ENCODE measurements at regions not wholly inside any gene's neighbourhood (a gene's known extent, or its start where the extent isn't known, plus 50 kb on each side); places are given as distances from the start of the nearest gene placed in this dataset.

DNA sequence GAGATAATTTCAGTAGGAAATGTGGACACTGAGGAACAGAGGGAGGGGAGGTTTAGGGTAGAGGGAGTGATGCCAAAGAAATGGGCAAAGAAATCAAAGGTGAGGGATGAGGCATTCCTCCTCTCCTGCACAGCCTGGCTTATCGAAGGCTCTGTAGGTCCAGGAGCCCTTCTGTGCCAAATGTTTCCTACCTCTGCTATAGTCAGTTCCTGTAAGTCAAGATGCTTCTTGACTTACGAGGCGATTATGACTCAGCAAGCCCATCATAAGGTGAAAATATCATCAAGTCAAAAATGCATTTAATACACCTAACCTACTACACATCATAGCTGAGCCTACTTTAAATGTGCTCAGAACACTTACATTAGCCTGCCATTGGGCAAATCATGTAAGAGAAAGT lies 60.0 kb upstream of the ARHGAP24 start:
- H3K4me3 ChIP-seq (ENCODE audit: low read depth, low read length): no peak overlapping the region
- DNase-seq (ENCODE audit: low read depth): no peak
- TF ChIP-seq POLR2A (IDR thresholded peaks at IDR 0.05; ENCODE audit: extremely low read depth, insufficient read length) (no peak), MAX (IDR thresholded peaks at IDR 0.05; ENCODE audit: low read depth, low read length) (no peak), MYC (IDR thresholded peaks at IDR 0.05; ENCODE audit: low read depth, low read length) (no peak)
- TF ChIP-seq, protein P1, sequence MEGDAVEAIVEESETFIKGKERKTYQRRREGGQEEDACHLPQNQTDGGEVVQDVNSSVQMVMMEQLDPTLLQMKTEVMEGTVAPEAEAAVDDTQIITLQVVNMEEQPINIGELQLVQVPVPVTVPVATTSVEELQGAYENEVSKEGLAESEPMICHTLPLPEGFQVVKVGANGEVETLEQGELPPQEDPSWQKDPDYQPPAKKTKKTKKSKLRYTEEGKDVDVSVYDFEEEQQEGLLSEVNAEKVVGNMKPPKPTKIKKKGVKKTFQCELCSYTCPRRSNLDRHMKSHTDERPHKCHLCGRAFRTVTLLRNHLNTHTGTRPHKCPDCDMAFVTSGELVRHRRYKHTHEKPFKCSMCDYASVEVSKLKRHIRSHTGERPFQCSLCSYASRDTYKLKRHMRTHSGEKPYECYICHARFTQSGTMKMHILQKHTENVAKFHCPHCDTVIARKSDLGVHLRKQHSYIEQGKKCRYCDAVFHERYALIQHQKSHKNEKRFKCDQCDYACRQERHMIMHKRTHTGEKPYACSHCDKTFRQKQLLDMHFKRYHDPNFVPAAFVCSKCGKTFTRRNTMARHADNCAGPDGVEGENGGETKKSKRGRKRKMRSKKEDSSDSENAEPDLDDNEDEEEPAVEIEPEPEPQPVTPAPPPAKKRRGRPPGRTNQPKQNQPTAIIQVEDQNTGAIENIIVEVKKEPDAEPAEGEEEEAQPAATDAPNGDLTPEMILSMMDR (IDR thresholded peaks at IDR 0.05; ENCODE audit: low read depth, low read length): no peak

DNA sequence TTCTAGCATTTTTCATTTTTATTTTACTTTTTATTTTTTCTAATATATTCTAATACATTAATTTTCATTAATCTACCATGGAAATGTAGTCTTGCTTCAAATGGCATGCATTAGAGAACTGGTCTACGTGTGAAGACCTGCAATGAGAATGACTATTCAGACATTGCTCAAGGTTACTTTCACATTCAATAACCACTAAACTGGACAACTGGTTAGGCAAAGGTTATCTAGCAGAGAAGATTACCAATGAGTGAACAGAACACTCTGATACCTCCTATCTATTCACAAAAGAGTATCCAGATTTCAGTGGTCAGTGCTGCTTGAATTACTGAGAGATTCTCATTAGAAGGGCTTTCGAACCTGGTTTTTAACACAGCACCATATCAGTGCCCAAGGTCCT lies 58.9 kb upstream of the ARHGAP24 start:
- TF ChIP-seq POLR2A (IDR thresholded peaks at IDR 0.05; ENCODE audit: extremely low read depth, insufficient read length) (no peak), MYC (IDR thresholded peaks at IDR 0.05; ENCODE audit: low read depth, low read length) (no peak), MAX (IDR thresholded peaks at IDR 0.05; ENCODE audit: low read depth, low read length) (no peak)
- TF ChIP-seq, protein P1 (IDR thresholded peaks at IDR 0.05; ENCODE audit: low read depth, low read length): no peak
- H3K4me3 ChIP-seq (ENCODE audit: low read depth, low read length): no peak overlapping the region
- DNase-seq (ENCODE audit: low read depth): no peak

DNA sequence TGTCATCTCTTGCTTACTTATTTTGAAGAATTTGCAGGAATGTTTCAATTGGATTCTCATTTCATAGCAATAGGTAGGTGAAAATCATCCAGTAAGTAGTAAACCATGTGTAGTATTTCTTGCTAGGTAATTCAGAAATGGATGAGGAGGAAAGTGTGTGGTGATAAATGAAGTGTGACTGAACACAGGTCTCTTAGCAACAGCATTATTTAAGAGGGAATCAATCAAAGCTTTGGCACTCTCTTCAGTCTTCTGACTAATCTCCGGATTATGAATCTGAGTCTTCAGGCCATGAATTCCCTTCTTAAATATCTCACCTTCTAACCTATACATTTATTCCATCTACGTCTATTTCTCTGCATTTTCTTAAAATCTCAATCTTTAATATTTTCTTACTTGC lies 55.8 kb upstream of the ARHGAP24 start:
- H3K4me3 ChIP-seq (ENCODE audit: low read depth, low read length): no peak overlapping the region
- DNase-seq (ENCODE audit: low read depth): no peak
- TF ChIP-seq MAX (IDR thresholded peaks at IDR 0.05; ENCODE audit: low read depth, low read length): no peak
- TF ChIP-seq, protein P1 (IDR thresholded peaks at IDR 0.05; ENCODE audit: low read depth, low read length): no peak
- TF ChIP-seq MYC (IDR thresholded peaks at IDR 0.05; ENCODE audit: low read depth, low read length): no peak
- no peak for TF ChIP-seq POLR2A (IDR thresholded peaks at IDR 0.05; ENCODE audit: extremely low read depth, insufficient read length)

DNA sequence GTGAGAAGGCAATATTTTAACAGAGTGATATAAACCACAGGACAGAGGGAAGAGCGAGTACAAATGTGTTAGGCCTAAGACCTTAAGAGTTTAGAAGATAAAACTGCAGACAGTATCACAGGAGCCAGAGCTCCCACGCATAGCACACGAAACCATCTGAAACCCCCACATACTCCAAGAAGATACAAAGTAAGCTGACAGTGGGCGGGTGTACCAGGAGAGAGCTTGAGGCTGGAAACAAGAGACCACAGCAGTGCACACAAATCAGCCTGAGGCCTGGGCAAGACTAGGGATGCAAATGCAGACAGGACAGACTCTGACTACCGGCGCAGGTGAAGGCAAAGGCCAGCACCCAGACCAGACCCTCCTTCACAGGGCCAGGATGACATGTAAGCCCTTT lies 54.1 kb upstream of the ARHGAP24 start:
- no peak for DNase-seq (ENCODE audit: low read depth)
- TF ChIP-seq POLR2A (IDR thresholded peaks at IDR 0.05; ENCODE audit: extremely low read depth, insufficient read length): no peak
- TF ChIP-seq MYC (IDR thresholded peaks at IDR 0.05; ENCODE audit: low read depth, low read length): no peak
- TF ChIP-seq, protein P1 (IDR thresholded peaks at IDR 0.05; ENCODE audit: low read depth, low read length): no peak
- TF ChIP-seq MAX (IDR thresholded peaks at IDR 0.05; ENCODE audit: low read depth, low read length): no peak
- H3K4me3 ChIP-seq (ENCODE audit: low read depth, low read length): no peak overlapping the region

- H3K4me3 ChIP-seq (ENCODE audit: low read depth, low read length): no peak overlapping the region
- no peak for DNase-seq (ENCODE audit: low read depth)
- TF ChIP-seq, protein P1 (IDR thresholded peaks at IDR 0.05; ENCODE audit: low read depth, low read length): no peak
- no peak for TF ChIP-seq MYC (IDR thresholded peaks at IDR 0.05; ENCODE audit: low read depth, low read length)
- no peak for TF ChIP-seq MAX (IDR thresholded peaks at IDR 0.05; ENCODE audit: low read depth, low read length)
- no peak for TF ChIP-seq POLR2A (IDR thresholded peaks at IDR 0.05; ENCODE audit: extremely low read depth, insufficient read length)
Measured at GRCh38 chr4:85423431-85423830, 51.5 kb upstream of the ARHGAP24 start.
